ENCODE measurements at regions not wholly inside any gene's neighbourhood (a gene's known extent, or its start where the extent isn't known, plus 50 kb on each side); places are given as distances from the start of the nearest gene placed in this dataset.

GRCh38 chr12:84290168-84290567 lies 622.4 kb downstream of the SLC6A15 start:
- no peak for TF ChIP-seq EZH2 (IDR thresholded peaks at IDR 0.05)
- no peak for TF ChIP-seq POLR2AphosphoS5 (IDR thresholded peaks at IDR 0.05; ENCODE audit: borderline replicate concordance, low read depth, low read length)
- TF ChIP-seq FOXP2 (optimal IDR thresholded peaks at IDR 0.05; ENCODE audit: control extremely low read depth, extremely low read length, insufficient read depth) = no peak
